ENCODE measurements at regions not wholly inside any gene's neighbourhood (a gene's known extent, or its start where the extent isn't known, plus 50 kb on each side); places are given as distances from the start of the nearest gene placed in this dataset.
"Not testable (repeated sequence)": the region's sequence is repeated elsewhere in the genome, so short reads cannot be mapped to it uniquely, and the experiment has no call there.

DNA sequence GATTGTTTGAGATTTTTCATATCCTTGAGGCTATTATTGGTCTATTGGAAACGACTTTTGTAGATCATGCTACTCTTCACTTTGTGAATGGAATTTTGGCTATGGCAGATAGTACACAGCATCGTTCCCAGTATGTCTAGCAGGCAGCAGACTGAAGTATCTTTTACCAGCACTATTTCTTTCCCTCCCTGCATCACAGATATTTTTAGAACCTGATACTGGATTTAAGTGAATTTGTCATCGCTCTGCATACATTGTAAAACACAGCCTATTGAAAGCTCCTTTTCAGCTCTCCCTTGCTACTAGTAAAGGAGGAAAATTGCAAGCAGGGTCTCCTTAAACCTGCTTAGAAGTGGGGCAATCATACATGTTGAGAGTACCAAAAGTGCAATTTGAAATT lies 133.6 kb downstream of the LUZP4 start:
- TF ChIP-seq, protein P1, sequence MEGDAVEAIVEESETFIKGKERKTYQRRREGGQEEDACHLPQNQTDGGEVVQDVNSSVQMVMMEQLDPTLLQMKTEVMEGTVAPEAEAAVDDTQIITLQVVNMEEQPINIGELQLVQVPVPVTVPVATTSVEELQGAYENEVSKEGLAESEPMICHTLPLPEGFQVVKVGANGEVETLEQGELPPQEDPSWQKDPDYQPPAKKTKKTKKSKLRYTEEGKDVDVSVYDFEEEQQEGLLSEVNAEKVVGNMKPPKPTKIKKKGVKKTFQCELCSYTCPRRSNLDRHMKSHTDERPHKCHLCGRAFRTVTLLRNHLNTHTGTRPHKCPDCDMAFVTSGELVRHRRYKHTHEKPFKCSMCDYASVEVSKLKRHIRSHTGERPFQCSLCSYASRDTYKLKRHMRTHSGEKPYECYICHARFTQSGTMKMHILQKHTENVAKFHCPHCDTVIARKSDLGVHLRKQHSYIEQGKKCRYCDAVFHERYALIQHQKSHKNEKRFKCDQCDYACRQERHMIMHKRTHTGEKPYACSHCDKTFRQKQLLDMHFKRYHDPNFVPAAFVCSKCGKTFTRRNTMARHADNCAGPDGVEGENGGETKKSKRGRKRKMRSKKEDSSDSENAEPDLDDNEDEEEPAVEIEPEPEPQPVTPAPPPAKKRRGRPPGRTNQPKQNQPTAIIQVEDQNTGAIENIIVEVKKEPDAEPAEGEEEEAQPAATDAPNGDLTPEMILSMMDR (IDR thresholded peaks at IDR 0.05; ENCODE audit: extremely low read depth, low read depth, low read length): no peak

GRCh38 chrX:115425359-115425758 lies 135.6 kb upstream of the PLS3 start:
- no peak for DNase-seq (ENCODE audit: insufficient read length, low spot score, missing footprints)
- H3K27ac ChIP-seq (ENCODE audit: low read depth, low read length): no peak overlapping the region
- H4K20me1 ChIP-seq (ENCODE audit: insufficient read depth, low read length): no peaks in the 10 kb centered on the region
- no peak overlapping the region for H3K4me3 ChIP-seq (ENCODE audit: insufficient read depth, low read length)
- H3K9me3 ChIP-seq (ENCODE audit: low read depth, low read length): no peaks in the 10 kb centered on the region
- H3K27me3 ChIP-seq (ENCODE audit: insufficient read depth, low read length): peaks cover 9% of the 10 kb centered on the region
- TF ChIP-seq, protein P1 (IDR thresholded peaks at IDR 0.05; ENCODE audit: extremely low read depth, low read depth, low read length): no peak
- H3K4me1 ChIP-seq (ENCODE audit: insufficient read depth, low read length): no peaks in the 10 kb centered on the region
- no peak overlapping the region for H3K4me2 ChIP-seq (ENCODE audit: insufficient read depth, low read length)
- no peak overlapping the region for H2AFZ ChIP-seq (ENCODE audit: low read length)
- H3K36me3 ChIP-seq (ENCODE audit: insufficient read depth, low read length): no peaks in the 10 kb centered on the region
- no peaks in the 10 kb centered on the region for H3K79me2 ChIP-seq (ENCODE audit: insufficient read depth, low read length)

More for the DNA sequence above, 133.6 kb downstream of the LUZP4 start:
- Histone ChIP-seq H3K4me1 (ENCODE audit: insufficient read depth, low read length) (no peaks in the 10 kb centered on the region), H3K9me3 (ENCODE audit: low read depth, low read length) (no peaks in the 10 kb centered on the region), H3K27me3 (ENCODE audit: insufficient read depth, low read length) (peaks cover 15% of the 10 kb centered on the region), H4K20me1 (ENCODE audit: insufficient read depth, low read length) (no peaks in the 10 kb centered on the region), H3K4me3 (ENCODE audit: insufficient read depth, low read length) (no peak overlapping the region), H3K4me2 (ENCODE audit: insufficient read depth, low read length) (no peak overlapping the region), H3K36me3 (ENCODE audit: insufficient read depth, low read length) (no peaks in the 10 kb centered on the region), H2AFZ (ENCODE audit: low read length) (no peak overlapping the region), H3K79me2 (ENCODE audit: insufficient read depth, low read length) (no peaks in the 10 kb centered on the region), H3K27ac (ENCODE audit: low read depth, low read length) (no peak overlapping the region)
- DNase-seq (ENCODE audit: insufficient read length, low spot score, missing footprints): no peak

GRCh38 chrX:115427861-115428410 lies 133.0 kb upstream of the PLS3 start:
- Histone ChIP-seq H3K4me2 (ENCODE audit: insufficient read depth, low read length) (no peak overlapping the region), H2AFZ (ENCODE audit: low read length) (no peak overlapping the region), H3K9me3 (ENCODE audit: low read depth, low read length) (no peaks in the 10 kb centered on the region), H3K36me3 (ENCODE audit: insufficient read depth, low read length) (no peaks in the 10 kb centered on the region), H3K4me1 (ENCODE audit: insufficient read depth, low read length) (no peaks in the 10 kb centered on the region), H4K20me1 (ENCODE audit: insufficient read depth, low read length) (no peaks in the 10 kb centered on the region), H3K79me2 (ENCODE audit: insufficient read depth, low read length) (no peaks in the 10 kb centered on the region), H3K4me3 (ENCODE audit: insufficient read depth, low read length) (no peak overlapping the region), H3K27me3 (ENCODE audit: insufficient read depth, low read length) (peaks cover 8% of the 10 kb centered on the region), H3K27ac (ENCODE audit: low read depth, low read length) (no peak overlapping the region)
- TF ChIP-seq, protein P1 (IDR thresholded peaks at IDR 0.05; ENCODE audit: extremely low read depth, low read depth, low read length): no peak
- DNase-seq (ENCODE audit: insufficient read length, low spot score, missing footprints): no peak

DNA sequence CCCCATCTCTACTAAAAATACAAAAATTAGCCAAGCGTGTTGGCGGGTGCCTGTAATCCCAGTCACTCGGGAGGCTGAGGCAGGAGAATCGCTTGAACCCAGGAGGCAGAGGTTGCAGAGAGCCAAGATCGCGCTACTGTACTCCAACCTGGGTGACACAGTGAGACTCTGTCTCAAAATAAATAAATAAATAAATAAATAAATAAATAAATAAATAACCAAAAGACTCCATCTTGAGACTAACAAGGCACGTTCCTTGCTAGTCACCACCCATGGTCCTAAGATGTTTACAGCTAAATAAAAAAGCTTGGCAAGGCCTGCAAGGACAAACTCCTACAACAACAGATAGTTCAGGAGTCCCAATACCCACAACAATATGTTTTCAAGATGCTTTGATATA lies 126.1 kb upstream of the PLS3 start:
- not testable (repeated sequence) for H3K4me1 ChIP-seq (ENCODE audit: insufficient read depth, low read length); H3K4me2 ChIP-seq (ENCODE audit: insufficient read depth, low read length); H3K36me3 ChIP-seq (ENCODE audit: insufficient read depth, low read length); H2AFZ ChIP-seq (ENCODE audit: low read length); H3K27me3 ChIP-seq (ENCODE audit: insufficient read depth, low read length); H3K9me3 ChIP-seq (ENCODE audit: low read depth, low read length); H3K27ac ChIP-seq (ENCODE audit: low read depth, low read length); DNase-seq (ENCODE audit: insufficient read length, low spot score, missing footprints); H4K20me1 ChIP-seq (ENCODE audit: insufficient read depth, low read length); H3K79me2 ChIP-seq (ENCODE audit: insufficient read depth, low read length); H3K4me3 ChIP-seq (ENCODE audit: insufficient read depth, low read length)

Data from osteoblast (primary cell).